NCI-H748 (cell line): ENCODE measurements at regions not wholly inside any gene's neighbourhood (a gene's known extent, or its start where the extent isn't known, plus 50 kb on each side); places are given as distances from the start of the nearest gene placed in this dataset.
"Not testable (repeated sequence)": the region's sequence is repeated elsewhere in the genome, so short reads cannot be mapped to it uniquely, and the experiment has no call there.

Experiments used
- DNase-seq: peaks from one replicate; lab custom pipeline; 2025; ENCODE audit not compliant: unreplicated experiment; lab: John Stamatoyannopoulos, UW

GRCh38 chr1:70812442-70813109, 235.0 kb downstream of the PTGER3 start:
- no peak for DNase-seq

GRCh38 chr1:70818401-70818800, 229.2 kb downstream of the PTGER3 start:
- no peak for DNase-seq

- DNase-seq = no peak
Observed at GRCh38 chr1:70819231-70819630, 228.4 kb downstream of the PTGER3 start.

- no peak for DNase-seq
Observed at GRCh38 chr1:70819785-70820184, 227.8 kb downstream of the PTGER3 start.

GRCh38 chr1:70820396-70820795, 227.2 kb downstream of the PTGER3 start:
- DNase-seq = no peak

- no peak for DNase-seq
Observed at GRCh38 chr1:70820995-70821394, 226.6 kb downstream of the PTGER3 start.

GRCh38 chr1:70826428-70826827, 221.2 kb downstream of the PTGER3 start:
- DNase-seq = no peak

GRCh38 chr1:70827030-70827429, 220.6 kb downstream of the PTGER3 start:
- no peak for DNase-seq

GRCh38 chr1:70828177-70828576, 219.4 kb downstream of the PTGER3 start:
- no peak for DNase-seq

- not testable (repeated sequence) for DNase-seq
Observed at GRCh38 chr1:70834365-70834764, 213.3 kb downstream of the PTGER3 start.

GRCh38 chr1:70836456-70836855, 211.2 kb downstream of the PTGER3 start:
- DNase-seq = no peak

- DNase-seq = peak; percentile 4
Observed at GRCh38 chr1:70840260-70840953, 207.2 kb downstream of the PTGER3 start.

- DNase-seq = no peak
Observed at GRCh38 chr1:70842562-70842961, 205.1 kb downstream of the PTGER3 start.

GRCh38 chr1:70843452-70843851, 204.2 kb downstream of the PTGER3 start:
- DNase-seq = no peak

- no peak for DNase-seq
Observed at GRCh38 chr1:70847013-70847412, 200.6 kb downstream of the PTGER3 start.

- no peak for DNase-seq
Observed at GRCh38 chr1:70855203-70855602, 192.4 kb downstream of the PTGER3 start.

GRCh38 chr1:70856201-70856600, 191.4 kb downstream of the PTGER3 start:
- no peak for DNase-seq

- DNase-seq = no peak
Observed at GRCh38 chr1:70863239-70863638, 184.4 kb downstream of the PTGER3 start.

GRCh38 chr1:70864302-70864701, 183.3 kb downstream of the PTGER3 start:
- DNase-seq = no peak

- no peak for DNase-seq
Observed at GRCh38 chr1:70866542-70867264, 180.9 kb downstream of the PTGER3 start.

GRCh38 chr1:70871790-70872189, 175.8 kb downstream of the PTGER3 start:
- DNase-seq = no peak

- DNase-seq = peak; percentile 50
Observed at GRCh38 chr1:70874063-70874462, 173.6 kb downstream of the PTGER3 start.
